ENCODE measurements at regions not wholly inside any gene's neighbourhood (a gene's known extent, or its start where the extent isn't known, plus 50 kb on each side); places are given as distances from the start of the nearest gene placed in this dataset.

DNA sequence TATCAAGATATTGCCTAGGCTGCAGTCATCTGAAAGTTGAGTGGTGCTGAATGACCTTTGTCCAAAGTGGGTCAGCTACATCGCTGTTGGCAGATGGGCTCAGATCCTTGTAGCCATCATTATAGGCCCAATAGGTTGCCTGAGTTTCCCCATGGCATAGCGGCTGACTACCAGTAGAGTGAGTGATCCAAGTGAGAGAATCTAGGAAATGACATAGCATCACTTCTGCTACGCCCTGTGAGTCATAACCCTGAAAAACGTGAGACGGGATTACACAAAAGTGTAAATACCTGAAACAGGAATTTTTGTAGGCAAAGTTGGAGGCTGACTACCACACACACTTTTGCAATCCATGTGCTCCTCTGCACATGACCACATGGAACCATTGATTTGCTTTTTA lies 273.3 kb downstream of the RPL10L start:
- H3K79me2 ChIP-seq (ENCODE audit: control insufficient read depth, insufficient read depth, low read length), result no peaks in the 10 kb centered on the region
- H3K9me3 ChIP-seq (replicated peaks; ENCODE audit: control insufficient read depth, insufficient read depth, low read depth, low read length), result no peaks in the 10 kb centered on the region
- in situ Hi-C loops (cut with MboI) (no loop called here), intact Hi-C loops (cut with micrococcal nuclease) (no loop called here)
- no peak overlapping the region for H3K4me2 ChIP-seq (ENCODE audit: insufficient read depth, low read length)
- no peaks in the 10 kb centered on the region for H3K9me1 ChIP-seq (ENCODE audit: control insufficient read depth, insufficient read depth, low read length)
- H3K9ac ChIP-seq (ENCODE audit: insufficient read depth in 1 of 2, low read depth in 2 of 2, low read length in 2 of 2), result no peak overlapping the region
- H2AFZ ChIP-seq (ENCODE audit: low read depth, low read length), result no peak overlapping the region
- H4K20me1 ChIP-seq (replicated peaks; ENCODE audit: control insufficient read depth, insufficient read depth, low read length), result no peaks in the 10 kb centered on the region
- 0% methylated on average over 2 of the region's 5 CpGs for WGBS (ENCODE audit: insufficient coverage, low coverage, missing lambda C conversion rate)
- H3K4me3 ChIP-seq, result no peak overlapping the region
- no peaks in the 10 kb centered on the region for H3K27me3 ChIP-seq (ENCODE audit: control insufficient read depth in 2 of 2, insufficient read depth in 2 of 2, low read length in 2 of 2)
- FAIRE-seq, result no peak
- ATAC-seq, result no peak
- BruUV-seq (replicated peaks), result no TSS peak
- no peaks in the 10 kb centered on the region for H3K36me3 ChIP-seq (ENCODE audit: control insufficient read depth, insufficient read depth, low read length)
- H3K4me1 ChIP-seq (replicated peaks in 1 of 2; ENCODE audit: control insufficient read depth in 2 of 2, insufficient read depth in 2 of 2, low read length in 2 of 2), result no peaks in the 10 kb centered on the region
- no peak overlapping the region for H3K27ac ChIP-seq (ENCODE audit: extremely low read depth, low read depth, low read length)
- ChIA-PET CTCF (ENCODE audit: low intra/inter-chr PET ratio) (no interaction called here), POLR2A (no interaction called here)
- TF ChIP-seq ILK (tag; IDR thresholded peaks at IDR 0.05; ENCODE audit: borderline replicate concordance, low read depth) (no peak), CCAR2 (IDR thresholded peaks at IDR 0.05; ENCODE audit: low read depth, low read length) (no peak)
- DNase-seq (ENCODE audit: extremely low read depth in 1 of 4, low spot score in 3 of 4), result no peak

DNA sequence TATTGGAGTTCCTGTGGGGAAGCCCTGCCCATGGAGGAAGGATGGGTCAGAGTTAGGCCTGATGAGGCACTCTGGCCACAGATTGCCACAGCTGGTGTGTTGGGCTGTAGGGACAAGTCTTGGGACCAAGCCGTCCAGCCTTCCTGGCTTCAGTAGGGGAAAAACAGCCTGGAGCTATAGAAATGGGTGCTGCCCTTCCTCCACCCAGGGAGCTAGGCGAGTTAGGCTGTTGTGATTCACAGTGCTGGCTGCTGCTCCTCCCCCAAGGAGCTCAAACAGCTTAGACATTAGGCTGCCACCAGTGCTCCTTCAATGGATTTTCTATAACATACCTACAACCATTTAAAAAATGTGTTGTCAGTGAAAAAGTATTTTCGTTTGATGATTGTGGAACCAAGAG lies 274.3 kb downstream of the RPL10L start:
- ATAC-seq (no peak), DNase-seq (ENCODE audit: extremely low read depth in 1 of 4, low spot score in 3 of 4) (no peak), FAIRE-seq (no peak)
- CTCF ChIA-PET (ENCODE audit: low intra/inter-chr PET ratio), result no interaction called here
- Histone ChIP-seq H3K9me3 (replicated peaks; ENCODE audit: control insufficient read depth, insufficient read depth, low read depth, low read length) (no peaks in the 10 kb centered on the region), H3K27ac (ENCODE audit: extremely low read depth, low read depth, low read length) (no peak overlapping the region), H3K27me3 (ENCODE audit: control insufficient read depth in 2 of 2, insufficient read depth in 2 of 2, low read length in 2 of 2) (no peaks in the 10 kb centered on the region), H4K20me1 (replicated peaks; ENCODE audit: control insufficient read depth, insufficient read depth, low read length) (no peaks in the 10 kb centered on the region), H3K79me2 (ENCODE audit: control insufficient read depth, insufficient read depth, low read length) (no peaks in the 10 kb centered on the region), H3K4me2 (ENCODE audit: insufficient read depth, low read length) (no peak overlapping the region), H3K9ac (ENCODE audit: insufficient read depth in 1 of 2, low read depth in 2 of 2, low read length in 2 of 2) (no peak overlapping the region), H3K9me1 (ENCODE audit: control insufficient read depth, insufficient read depth, low read length) (no peaks in the 10 kb centered on the region), H3K4me1 (replicated peaks in 1 of 2; ENCODE audit: control insufficient read depth in 2 of 2, insufficient read depth in 2 of 2, low read length in 2 of 2) (no peaks in the 10 kb centered on the region), H3K4me3 (no peak overlapping the region), H2AFZ (ENCODE audit: low read depth, low read length) (no peak overlapping the region), H3K36me3 (ENCODE audit: control insufficient read depth, insufficient read depth, low read length) (no peaks in the 10 kb centered on the region)
- BruUV-seq (replicated peaks), result no TSS peak
- WGBS (ENCODE audit: insufficient coverage, low coverage, missing lambda C conversion rate), result 0% methylated on average over 3 of the region's 3 CpGs
- POLR2A ChIA-PET, result no interaction called here
- in situ Hi-C loops (cut with MboI) (no loop called here), intact Hi-C loops (cut with micrococcal nuclease) (no loop called here)
- TF ChIP-seq CHD1 (IDR thresholded peaks at IDR 0.05; ENCODE audit: low read length), result no peak
- TF ChIP-seq HDAC3 (IDR thresholded peaks at IDR 0.05; ENCODE audit: borderline replicate concordance, partially characterized antibody), result no peak
- TF ChIP-seq ZNF583 (CRISPR knock-in tag; IDR thresholded peaks at IDR 0.05), result no peak
- TF ChIP-seq C11orf30 (IDR thresholded peaks at IDR 0.05; ENCODE audit: low read depth), result no peak
- TF ChIP-seq NR2C2 (CRISPR knock-in tag; IDR thresholded peaks at IDR 0.05), result no peak
- TF ChIP-seq NR2C2 (tag; IDR thresholded peaks at IDR 0.05), result no peak
- TF ChIP-seq, protein P1, sequence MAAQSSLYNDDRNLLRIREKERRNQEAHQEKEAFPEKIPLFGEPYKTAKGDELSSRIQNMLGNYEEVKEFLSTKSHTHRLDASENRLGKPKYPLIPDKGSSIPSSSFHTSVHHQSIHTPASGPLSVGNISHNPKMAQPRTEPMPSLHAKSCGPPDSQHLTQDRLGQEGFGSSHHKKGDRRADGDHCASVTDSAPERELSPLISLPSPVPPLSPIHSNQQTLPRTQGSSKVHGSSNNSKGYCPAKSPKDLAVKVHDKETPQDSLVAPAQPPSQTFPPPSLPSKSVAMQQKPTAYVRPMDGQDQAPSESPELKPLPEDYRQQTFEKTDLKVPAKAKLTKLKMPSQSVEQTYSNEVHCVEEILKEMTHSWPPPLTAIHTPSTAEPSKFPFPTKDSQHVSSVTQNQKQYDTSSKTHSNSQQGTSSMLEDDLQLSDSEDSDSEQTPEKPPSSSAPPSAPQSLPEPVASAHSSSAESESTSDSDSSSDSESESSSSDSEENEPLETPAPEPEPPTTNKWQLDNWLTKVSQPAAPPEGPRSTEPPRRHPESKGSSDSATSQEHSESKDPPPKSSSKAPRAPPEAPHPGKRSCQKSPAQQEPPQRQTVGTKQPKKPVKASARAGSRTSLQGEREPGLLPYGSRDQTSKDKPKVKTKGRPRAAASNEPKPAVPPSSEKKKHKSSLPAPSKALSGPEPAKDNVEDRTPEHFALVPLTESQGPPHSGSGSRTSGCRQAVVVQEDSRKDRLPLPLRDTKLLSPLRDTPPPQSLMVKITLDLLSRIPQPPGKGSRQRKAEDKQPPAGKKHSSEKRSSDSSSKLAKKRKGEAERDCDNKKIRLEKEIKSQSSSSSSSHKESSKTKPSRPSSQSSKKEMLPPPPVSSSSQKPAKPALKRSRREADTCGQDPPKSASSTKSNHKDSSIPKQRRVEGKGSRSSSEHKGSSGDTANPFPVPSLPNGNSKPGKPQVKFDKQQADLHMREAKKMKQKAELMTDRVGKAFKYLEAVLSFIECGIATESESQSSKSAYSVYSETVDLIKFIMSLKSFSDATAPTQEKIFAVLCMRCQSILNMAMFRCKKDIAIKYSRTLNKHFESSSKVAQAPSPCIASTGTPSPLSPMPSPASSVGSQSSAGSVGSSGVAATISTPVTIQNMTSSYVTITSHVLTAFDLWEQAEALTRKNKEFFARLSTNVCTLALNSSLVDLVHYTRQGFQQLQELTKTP (IDR thresholded peaks at IDR 0.05; ENCODE audit: low read depth in 1 of 2, partially characterized antibody in 2 of 2), result no peak

Measured in K562 (cell line).